Gastroesophageal sphincter (tissue), 4 donors: ENCODE measurements at regions not wholly inside any gene's neighbourhood (a gene's known extent, or its start where the extent isn't known, plus 50 kb on each side); places are given as distances from the start of the nearest gene placed in this dataset.
"Not testable (repeated sequence)": the region's sequence is repeated elsewhere in the genome, so short reads cannot be mapped to it uniquely, and the experiment has no call there.

Source experiments
- ATAC-seq: fragments of 150-250 bp; one replicate; pipeline ENCODE4 v1.9.1; 2016; ENCODE audit warnings: mild to moderate bottlenecking, moderate library complexity
- H3K27ac ChIP-seq, 4 donors: fragments of 200-600 bp; sonication (generic) in 3 of 4; 1 replicate in 3 of 4; 2 replicates in 1 of 4; pipeline ENCODE4 v1.5.1; 2016 to 2019
- H3K27me3 ChIP-seq: fragments of 200-600 bp; sonication (generic); one replicate; pipeline ENCODE4 v1.5.1; 2019
- H3K36me3 ChIP-seq, 2 donors: fragments of 200-600 bp; sonication (generic); one replicate each; pipeline ENCODE4 v1.5.1; 2019; ENCODE audit warnings: control low read depth in 1 of 2
- H3K4me1 ChIP-seq, 3 donors: fragments of 200-600 bp; sonication (generic); 1 replicate in 2 of 3; 2 replicates in 1 of 3; pipeline ENCODE4 v1.5.1; 2016 to 2019; ENCODE audit warnings: control low read depth in 2 of 3
- H3K4me3 ChIP-seq, 2 donors: fragments of 200-600 bp; sonication (generic); one replicate each; pipeline ENCODE4 v1.5.1; 2019; ENCODE audit warnings: mild to moderate bottlenecking in 1 of 2, moderate library complexity in 1 of 2
- H3K9me3 ChIP-seq, 3 donors: fragments of 200-600 bp; sonication (generic); one replicate each; pipeline ENCODE4 v1.5.1; 2017 to 2019; ENCODE audit warnings: control low read depth in 2 of 3
- EP300 ChIP-seq: sonication (generic); formaldehyde crosslinking; IDR thresholded peaks from one replicate; pipeline ENCODE4 v1.6.1; 2017; ENCODE audit warnings: antibody characterized with exemption, mild to moderate bottlenecking
- POLR2A ChIP-seq, 2 donors: fragments of 450-650 bp; IDR thresholded peaks; one replicate each; pipeline ENCODE4 v1.6.1; 2017; ENCODE audit warnings: antibody characterized with exemption in 2 of 2, mild to moderate bottlenecking in 2 of 2, moderate library complexity in 1 of 2
- POLR2AphosphoS5 ChIP-seq: sonication (generic); formaldehyde crosslinking; IDR thresholded peaks from one replicate; pipeline ENCODE4 v1.6.1; 2017; ENCODE audit warnings: antibody characterized with exemption
- WGBS, 2 donors: methylation state at CpG; one replicate each; pipeline ENCODE4 v1.1.5; 2018; ENCODE audit warnings: low coverage in 1 of 2; 5-methylcytosine and 5-hydroxymethylcytosine counted together
- TF ChIP-seq, protein P1 (sequence below), 4 experiments: fragments of 200-600 bp in 2 of 4; fragments of 450-650 bp in 2 of 4; sonication (generic) in 1 of 4; IDR thresholded peaks; one replicate each; pipeline ENCODE4 v1.5.1; 2017 to 2019; ENCODE audit warnings: antibody characterized with exemption in 4 of 4, mild to moderate bottlenecking in 2 of 4, moderate library complexity in 2 of 4

DNA sequence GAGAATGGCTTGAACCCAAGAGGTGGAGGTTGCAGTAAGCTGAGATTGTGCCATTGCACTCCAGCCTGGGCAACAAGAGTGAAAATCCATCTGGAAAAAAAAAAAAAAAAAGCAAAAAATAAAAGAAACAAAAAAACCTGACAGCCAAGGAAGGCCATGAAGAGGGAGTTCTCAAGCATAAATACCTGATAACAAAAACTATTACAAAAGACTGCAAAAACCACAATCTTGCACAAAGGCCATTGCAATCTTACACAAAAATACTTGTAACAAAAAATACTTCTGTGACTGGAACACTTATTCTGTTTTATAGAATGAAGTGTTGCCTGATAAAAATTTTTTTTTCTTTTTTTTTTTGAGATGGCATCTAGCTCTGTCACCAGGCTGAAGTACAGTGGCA lies 61.5 kb upstream of the TSC22D1 start:
- Histone ChIP-seq H3K27me3 (no peaks in the 10 kb centered on the region), H3K4me3 (no peak overlapping the region), H3K9me3 (no peaks in the 10 kb centered on the region), H3K36me3 (no peaks in the 10 kb centered on the region), H3K27ac (no peak overlapping the region), H3K4me1 (no peaks in the 10 kb centered on the region)
- TF ChIP-seq EP300 (no peak), POLR2A (IDR thresholded peaks at IDR 0.05) (no peak), POLR2AphosphoS5 (no peak)
- TF ChIP-seq, protein P1, sequence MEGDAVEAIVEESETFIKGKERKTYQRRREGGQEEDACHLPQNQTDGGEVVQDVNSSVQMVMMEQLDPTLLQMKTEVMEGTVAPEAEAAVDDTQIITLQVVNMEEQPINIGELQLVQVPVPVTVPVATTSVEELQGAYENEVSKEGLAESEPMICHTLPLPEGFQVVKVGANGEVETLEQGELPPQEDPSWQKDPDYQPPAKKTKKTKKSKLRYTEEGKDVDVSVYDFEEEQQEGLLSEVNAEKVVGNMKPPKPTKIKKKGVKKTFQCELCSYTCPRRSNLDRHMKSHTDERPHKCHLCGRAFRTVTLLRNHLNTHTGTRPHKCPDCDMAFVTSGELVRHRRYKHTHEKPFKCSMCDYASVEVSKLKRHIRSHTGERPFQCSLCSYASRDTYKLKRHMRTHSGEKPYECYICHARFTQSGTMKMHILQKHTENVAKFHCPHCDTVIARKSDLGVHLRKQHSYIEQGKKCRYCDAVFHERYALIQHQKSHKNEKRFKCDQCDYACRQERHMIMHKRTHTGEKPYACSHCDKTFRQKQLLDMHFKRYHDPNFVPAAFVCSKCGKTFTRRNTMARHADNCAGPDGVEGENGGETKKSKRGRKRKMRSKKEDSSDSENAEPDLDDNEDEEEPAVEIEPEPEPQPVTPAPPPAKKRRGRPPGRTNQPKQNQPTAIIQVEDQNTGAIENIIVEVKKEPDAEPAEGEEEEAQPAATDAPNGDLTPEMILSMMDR (IDR thresholded peaks at IDR 0.05): no peak
- ATAC-seq: no peak

DNA sequence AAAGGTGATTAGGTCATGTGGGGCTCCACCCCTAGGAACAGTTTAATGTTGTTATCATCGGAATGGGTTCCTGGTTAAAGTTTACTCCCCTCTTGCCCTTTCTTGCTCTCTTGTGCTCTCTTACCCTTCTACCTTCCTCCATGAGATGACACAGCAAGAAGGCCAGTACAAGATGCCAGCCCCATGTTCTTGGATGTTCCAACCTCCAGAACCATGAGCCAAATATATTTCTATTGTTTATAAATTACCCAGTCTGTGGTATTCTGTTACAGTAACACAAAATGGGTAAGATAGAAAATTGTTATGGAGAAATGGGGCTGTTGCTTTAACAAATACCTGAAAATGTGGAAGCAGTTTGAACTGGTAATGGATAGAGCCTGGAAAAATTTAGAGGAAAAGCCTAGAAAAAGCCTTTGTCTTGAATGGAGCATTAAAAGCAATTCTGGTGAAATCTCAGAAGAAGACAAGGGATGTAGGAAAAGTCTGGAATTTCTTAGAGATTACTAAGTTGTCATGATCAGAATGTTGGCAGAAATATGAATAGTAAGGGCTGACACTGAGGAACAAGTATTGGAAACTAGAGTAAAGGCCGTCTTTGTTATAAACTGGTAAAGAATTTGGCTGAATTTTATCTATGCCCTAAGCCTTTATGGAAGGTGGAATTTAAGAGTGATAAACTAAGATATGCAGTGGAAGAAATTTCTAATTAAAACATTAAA lies 53.5 kb upstream of the TSC22D1 start:
- H3K27me3 ChIP-seq: no peaks in the 10 kb centered on the region
- 39 to 49% methylated on average over 2 of the region's 2 CpGs for WGBS, 2 donors
- H3K36me3 ChIP-seq: no peaks in the 10 kb centered on the region
- peaks cover 0 to 19% (median 5%) of the 10 kb centered on the region in 3 donors for H3K4me1 ChIP-seq
- H3K27ac ChIP-seq: peak overlapping the region; percentile 6 to 76 (median 57)
- peak; percentile 50 for ATAC-seq
- H3K9me3 ChIP-seq: no peaks in the 10 kb centered on the region
- TF ChIP-seq POLR2AphosphoS5: no peak
- TF ChIP-seq, protein P1 (IDR thresholded peaks at IDR 0.05): no peak
- TF ChIP-seq EP300: no peak
- TF ChIP-seq POLR2A (IDR thresholded peaks at IDR 0.05): no peak
- no peak overlapping the region for H3K4me3 ChIP-seq

DNA sequence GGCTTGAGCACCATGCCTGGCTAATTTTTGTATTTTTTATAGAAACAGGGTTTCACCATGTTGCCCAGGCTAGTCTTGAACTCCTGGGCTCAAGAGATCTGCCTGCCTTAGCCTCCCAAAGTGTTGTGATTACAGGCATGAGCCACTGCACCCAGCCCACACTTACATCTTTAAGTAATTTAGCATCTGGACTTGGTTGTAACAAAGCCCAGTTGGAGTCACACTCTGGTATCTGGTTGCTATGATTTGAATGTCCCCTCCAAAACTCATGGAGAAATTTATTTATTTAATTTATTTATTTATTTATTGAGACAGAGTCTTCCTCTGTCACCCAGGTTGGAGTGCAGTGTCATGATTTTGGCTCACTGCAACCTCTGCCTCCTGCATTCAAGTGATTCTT lies 52.7 kb upstream of the TSC22D1 start:
- H3K27ac ChIP-seq: peak overlapping the region; percentile 6 to 76 (median 57)

DNA sequence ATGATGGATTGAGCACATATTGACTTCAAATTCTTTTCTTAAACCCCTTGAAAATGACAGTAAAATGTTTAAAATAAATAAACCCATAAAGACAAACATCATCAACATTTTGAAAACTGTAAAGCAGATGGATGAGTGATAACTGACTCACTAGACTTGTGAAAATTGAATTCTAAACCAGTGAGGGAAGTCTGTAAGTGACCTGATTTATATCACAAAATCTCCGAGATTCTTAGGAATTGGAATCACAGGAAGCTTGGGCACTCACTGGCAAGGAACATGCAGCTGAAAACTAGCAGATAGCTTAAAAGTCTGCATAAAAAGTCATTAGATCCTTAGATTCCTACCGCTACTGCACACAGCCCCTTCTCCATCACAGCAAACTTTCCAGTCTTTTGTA lies 51.3 kb upstream of the TSC22D1 start:
- WGBS, 2 donors: 77 to 100% methylated on average over 2 of the region's 2 CpGs
- no peak overlapping the region for H3K27ac ChIP-seq
- TF ChIP-seq, protein P1 (IDR thresholded peaks at IDR 0.05): no peak
- no peaks in the 10 kb centered on the region for H3K36me3 ChIP-seq
- ATAC-seq: no peak
- H3K9me3 ChIP-seq: no peaks in the 10 kb centered on the region
- H3K4me1 ChIP-seq: peaks cover 0 to 19% (median 5%) of the 10 kb centered on the region in 3 donors
- H3K4me3 ChIP-seq: no peak overlapping the region
- H3K27me3 ChIP-seq: no peaks in the 10 kb centered on the region

More for the DNA sequence above, 52.7 kb upstream of the TSC22D1 start:
- H3K36me3 ChIP-seq, ATAC-seq, H3K9me3 ChIP-seq, H3K4me3 ChIP-seq, H3K27me3 ChIP-seq: not testable (repeated sequence)
- peaks cover 0 to 19% (median 5%) of the 10 kb centered on the region in 3 donors for H3K4me1 ChIP-seq

DNA sequence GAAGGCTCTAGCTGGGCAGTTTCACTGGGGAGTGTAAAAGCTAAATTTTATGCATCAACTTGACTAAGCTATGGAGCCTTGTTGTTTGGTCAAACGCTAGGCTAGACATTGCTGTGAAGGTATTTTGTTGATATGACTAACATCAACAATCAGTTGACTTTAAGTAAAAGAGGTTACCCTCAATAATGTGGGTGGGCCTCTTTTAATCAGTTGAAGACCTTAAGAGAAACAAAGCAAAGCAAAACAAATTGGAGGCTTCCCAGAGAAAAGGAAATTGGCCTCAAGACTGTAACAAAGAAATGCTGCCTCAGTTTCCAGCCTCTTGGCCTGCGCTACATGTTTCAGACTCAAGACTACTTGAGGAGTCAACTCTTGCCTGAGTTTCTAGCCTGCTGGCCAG lies 50.0 kb upstream of the TSC22D1 start:
- TF ChIP-seq POLR2AphosphoS5: no peak
- TF ChIP-seq, protein P1 (IDR thresholded peaks at IDR 0.05): no peak
- no peak for TF ChIP-seq POLR2A (IDR thresholded peaks at IDR 0.05)
- TF ChIP-seq EP300: no peak
- H3K36me3 ChIP-seq: no peaks in the 10 kb centered on the region
- H3K27me3 ChIP-seq: no peaks in the 10 kb centered on the region
- no peak overlapping the region for H3K27ac ChIP-seq
- no peak for ATAC-seq
- peaks cover 0 to 19% (median 5%) of the 10 kb centered on the region in 3 donors for H3K4me1 ChIP-seq
- no peak overlapping the region for H3K4me3 ChIP-seq
- H3K9me3 ChIP-seq: no peaks in the 10 kb centered on the region
- WGBS, 2 donors: 97 to 100% methylated on average over 2 of the region's 2 CpGs
